Gastroesophageal sphincter (tissue), 4 donors: ENCODE measurements at regions not wholly inside any gene's neighbourhood (a gene's known extent, or its start where the extent isn't known, plus 50 kb on each side); places are given as distances from the start of the nearest gene placed in this dataset.

Experiments
- ATAC-seq: fragments of 150-250 bp; one replicate; pipeline ENCODE4 v1.9.1; 2016; ENCODE audit warnings: mild to moderate bottlenecking, moderate library complexity
- H3K27ac ChIP-seq, 4 donors: fragments of 200-600 bp; sonication (generic) in 3 of 4; 1 replicate in 3 of 4; 2 replicates in 1 of 4; pipeline ENCODE4 v1.5.1; 2016 to 2019
- H3K27me3 ChIP-seq: fragments of 200-600 bp; sonication (generic); one replicate; pipeline ENCODE4 v1.5.1; 2019
- H3K36me3 ChIP-seq, 2 donors: fragments of 200-600 bp; sonication (generic); one replicate each; pipeline ENCODE4 v1.5.1; 2019; ENCODE audit warnings: control low read depth in 1 of 2
- H3K4me1 ChIP-seq, 3 donors: fragments of 200-600 bp; sonication (generic); 1 replicate in 2 of 3; 2 replicates in 1 of 3; pipeline ENCODE4 v1.5.1; 2016 to 2019; ENCODE audit warnings: control low read depth in 2 of 3
- H3K4me3 ChIP-seq, 2 donors: fragments of 200-600 bp; sonication (generic); one replicate each; pipeline ENCODE4 v1.5.1; 2019; ENCODE audit warnings: mild to moderate bottlenecking in 1 of 2, moderate library complexity in 1 of 2
- H3K9me3 ChIP-seq, 3 donors: fragments of 200-600 bp; sonication (generic); one replicate each; pipeline ENCODE4 v1.5.1; 2017 to 2019; ENCODE audit warnings: control low read depth in 2 of 3
- CTCF ChIP-seq, 4 experiments: fragments of 200-600 bp in 2 of 4; fragments of 450-650 bp in 2 of 4; sonication (generic) in 1 of 4; IDR thresholded peaks; one replicate each; pipeline ENCODE4 v1.5.1; 2017 to 2019; ENCODE audit warnings: antibody characterized with exemption in 4 of 4, mild to moderate bottlenecking in 2 of 4, moderate library complexity in 2 of 4
- EP300 ChIP-seq: sonication (generic); formaldehyde crosslinking; IDR thresholded peaks from one replicate; pipeline ENCODE4 v1.6.1; 2017; ENCODE audit warnings: antibody characterized with exemption, mild to moderate bottlenecking
- POLR2A ChIP-seq, 2 donors: fragments of 450-650 bp; IDR thresholded peaks; one replicate each; pipeline ENCODE4 v1.6.1; 2017; ENCODE audit warnings: antibody characterized with exemption in 2 of 2, mild to moderate bottlenecking in 2 of 2, moderate library complexity in 1 of 2
- POLR2AphosphoS5 ChIP-seq: sonication (generic); formaldehyde crosslinking; IDR thresholded peaks from one replicate; pipeline ENCODE4 v1.6.1; 2017; ENCODE audit warnings: antibody characterized with exemption
- WGBS, 2 donors: methylation state at CpG; one replicate each; pipeline ENCODE4 v1.1.5; 2018; ENCODE audit warnings: low coverage in 1 of 2; 5-methylcytosine and 5-hydroxymethylcytosine counted together

GRCh38 chr16:54397838-54398237 is 111.3 kb upstream of the IRX3 start:
- no peak for ATAC-seq
- H3K4me1 ChIP-seq: no peaks in the 10 kb centered on the region
- 39 to 69% methylated on average over 3 of the region's 3 CpGs for WGBS, 2 donors
- peaks cover 5% of the 10 kb centered on the region for H3K27me3 ChIP-seq
- TF ChIP-seq POLR2A (IDR thresholded peaks at IDR 0.05) (no peak), POLR2AphosphoS5 (no peak), EP300 (no peak), CTCF (IDR thresholded peaks at IDR 0.05) (no peak)
- peaks cover 0 to 9% (median 0%) of the 10 kb centered on the region in 3 donors for H3K9me3 ChIP-seq
- no peak overlapping the region for H3K27ac ChIP-seq
- H3K4me3 ChIP-seq: no peak overlapping the region
- no peaks in the 10 kb centered on the region for H3K36me3 ChIP-seq

- WGBS, 2 donors: 56 to 58% methylated on average over 6 to 10 of the region's 11 CpGs
- Histone ChIP-seq H3K27me3 (peaks cover 5% of the 10 kb centered on the region), H3K27ac (no peak overlapping the region), H3K4me3 (no peak overlapping the region), H3K36me3 (no peaks in the 10 kb centered on the region), H3K4me1 (no peaks in the 10 kb centered on the region), H3K9me3 (peaks cover 0 to 9% (median 0%) of the 10 kb centered on the region in 3 donors)
- TF ChIP-seq CTCF (IDR thresholded peaks at IDR 0.05) (no peak), POLR2A (IDR thresholded peaks at IDR 0.05) (no peak), EP300 (no peak), POLR2AphosphoS5 (no peak)
- ATAC-seq: no peak
Measured at GRCh38 chr16:54397190-54397835, 110.7 kb upstream of the IRX3 start.

- Histone ChIP-seq H3K4me1 (no peaks in the 10 kb centered on the region), H3K4me3 (no peak overlapping the region), H3K9me3 (peaks cover 0 to 4% (median 0%) of the 10 kb centered on the region in 3 donors), H3K27ac (no peak overlapping the region), H3K27me3 (peaks cover 6% of the 10 kb centered on the region), H3K36me3 (no peaks in the 10 kb centered on the region)
- WGBS, 2 donors: 61 to 63% methylated on average over 3 to 7 of the region's 8 CpGs
- TF ChIP-seq EP300 (no peak), POLR2A (IDR thresholded peaks at IDR 0.05) (no peak), POLR2AphosphoS5 (no peak), CTCF (IDR thresholded peaks at IDR 0.05) (no peak)
- no peak for ATAC-seq
Measured at GRCh38 chr16:54389836-54390494, 103.4 kb upstream of the IRX3 start.

GRCh38 chr16:54385141-54385540 is 98.6 kb upstream of the IRX3 start:
- TF ChIP-seq POLR2A (IDR thresholded peaks at IDR 0.05): no peak
- TF ChIP-seq POLR2AphosphoS5: no peak
- TF ChIP-seq EP300: no peak
- no peak for TF ChIP-seq CTCF (IDR thresholded peaks at IDR 0.05)
- H3K36me3 ChIP-seq: no peaks in the 10 kb centered on the region
- H3K4me1 ChIP-seq: no peaks in the 10 kb centered on the region
- ATAC-seq: no peak
- peaks cover 22% of the 10 kb centered on the region for H3K27me3 ChIP-seq
- H3K27ac ChIP-seq: no peak overlapping the region
- 35 to 78% methylated on average over 2 of the region's 2 CpGs for WGBS, 2 donors
- H3K9me3 ChIP-seq: peaks cover 0 to 20% (median 0%) of the 10 kb centered on the region in 3 donors
- no peak overlapping the region for H3K4me3 ChIP-seq
